Osteoblast (primary cell): ENCODE measurements at regions not wholly inside any gene's neighbourhood (a gene's known extent, or its start where the extent isn't known, plus 50 kb on each side); places are given as distances from the start of the nearest gene placed in this dataset.

Source experiments
- DNase-seq: peaks from one replicate; pipeline ENCODE4 v3.0.0; 2011; ENCODE audit warnings: low spot score, mixed read lengths; ENCODE audit not compliant: insufficient read length; ENCODE audit errors: missing footprints
- H2AFZ ChIP-seq: 2 replicates; pipeline ENCODE4 v1.6.0; 2011; ENCODE audit warnings: mild to moderate bottlenecking, low read length
- H3K27ac ChIP-seq: 2 replicates; pipeline ENCODE4 v1.5.1; 2011; ENCODE audit warnings: mild to moderate bottlenecking, low read depth, low read length, moderate library complexity
- H3K27me3 ChIP-seq: 2 replicates; pipeline ENCODE4 v1.6.0; 2012; ENCODE audit warnings: mild to moderate bottlenecking, control low read depth, inconsistent platforms, low read length, moderate library complexity; ENCODE audit not compliant: insufficient read depth
- H3K36me3 ChIP-seq: 2 replicates; pipeline ENCODE4 v1.5.1; 2011; ENCODE audit warnings: mild to moderate bottlenecking, low read length, control low read depth, moderate library complexity; ENCODE audit not compliant: insufficient read depth
- H3K4me1 ChIP-seq: 2 replicates; pipeline ENCODE4 v1.5.1; 2011; ENCODE audit warnings: mild to moderate bottlenecking, low read length, control low read depth, moderate library complexity; ENCODE audit not compliant: insufficient read depth
- H3K4me2 ChIP-seq: 2 replicates; pipeline ENCODE4 v1.6.0; 2011; ENCODE audit warnings: mild to moderate bottlenecking, low read length; ENCODE audit not compliant: insufficient read depth
- H3K4me3 ChIP-seq: fragments of 200-600 bp; sonication (generic); 3 replicates; pipeline ENCODE4 v1.5.1; 2012; ENCODE audit warnings: mild to moderate bottlenecking, low read length, inconsistent platforms; ENCODE audit not compliant: insufficient read depth
- H3K79me2 ChIP-seq: 2 replicates; pipeline ENCODE4 v1.6.0; 2012; ENCODE audit warnings: mild to moderate bottlenecking, low read length, control low read depth, inconsistent platforms; ENCODE audit not compliant: insufficient read depth
- H3K9me3 ChIP-seq: 2 replicates; pipeline ENCODE4 v1.5.1; 2011; ENCODE audit warnings: low read depth, low read length, control low read depth
- H4K20me1 ChIP-seq: 2 replicates; pipeline ENCODE4 v1.6.0; 2012; ENCODE audit warnings: mild to moderate bottlenecking, low read length, control low read depth; ENCODE audit not compliant: insufficient read depth
- TF ChIP-seq, protein P1 (sequence below): IDR thresholded peaks from 2 replicates; pipeline ENCODE4 v1.5.1; 2011; ENCODE audit warnings: mild to moderate bottlenecking, low read depth, low read length, moderate library complexity; ENCODE audit errors: extremely low read depth

DNA sequence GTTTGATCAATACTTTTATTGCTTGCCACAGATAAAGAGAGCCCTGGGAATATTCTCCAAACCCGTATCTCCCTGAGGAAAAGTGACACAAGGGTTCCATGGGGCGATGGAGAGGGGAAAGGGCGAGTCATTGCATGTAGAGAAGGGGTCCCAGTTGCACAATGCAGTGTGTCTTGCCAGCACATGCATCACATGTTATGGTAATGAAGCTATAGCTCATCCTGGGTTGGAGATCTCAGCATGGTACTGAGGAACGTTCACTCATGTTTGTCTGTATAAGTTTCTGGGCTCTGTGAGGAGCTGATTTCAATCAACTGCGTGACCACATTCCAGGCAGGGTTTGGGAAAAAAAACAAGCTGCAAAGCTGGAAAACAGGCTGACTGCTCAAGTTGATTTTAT, 220.7 kb upstream of the MC4R start:
- Histone ChIP-seq H3K4me2 (no peak overlapping the region), H3K36me3 (no peaks in the 10 kb centered on the region), H3K4me3 (no peak overlapping the region), H3K9me3 (no peaks in the 10 kb centered on the region), H3K79me2 (no peaks in the 10 kb centered on the region), H3K27ac (no peak overlapping the region), H3K4me1 (no peaks in the 10 kb centered on the region), H4K20me1 (no peaks in the 10 kb centered on the region), H2AFZ (no peak overlapping the region), H3K27me3 (no peaks in the 10 kb centered on the region)
- TF ChIP-seq, protein P1, sequence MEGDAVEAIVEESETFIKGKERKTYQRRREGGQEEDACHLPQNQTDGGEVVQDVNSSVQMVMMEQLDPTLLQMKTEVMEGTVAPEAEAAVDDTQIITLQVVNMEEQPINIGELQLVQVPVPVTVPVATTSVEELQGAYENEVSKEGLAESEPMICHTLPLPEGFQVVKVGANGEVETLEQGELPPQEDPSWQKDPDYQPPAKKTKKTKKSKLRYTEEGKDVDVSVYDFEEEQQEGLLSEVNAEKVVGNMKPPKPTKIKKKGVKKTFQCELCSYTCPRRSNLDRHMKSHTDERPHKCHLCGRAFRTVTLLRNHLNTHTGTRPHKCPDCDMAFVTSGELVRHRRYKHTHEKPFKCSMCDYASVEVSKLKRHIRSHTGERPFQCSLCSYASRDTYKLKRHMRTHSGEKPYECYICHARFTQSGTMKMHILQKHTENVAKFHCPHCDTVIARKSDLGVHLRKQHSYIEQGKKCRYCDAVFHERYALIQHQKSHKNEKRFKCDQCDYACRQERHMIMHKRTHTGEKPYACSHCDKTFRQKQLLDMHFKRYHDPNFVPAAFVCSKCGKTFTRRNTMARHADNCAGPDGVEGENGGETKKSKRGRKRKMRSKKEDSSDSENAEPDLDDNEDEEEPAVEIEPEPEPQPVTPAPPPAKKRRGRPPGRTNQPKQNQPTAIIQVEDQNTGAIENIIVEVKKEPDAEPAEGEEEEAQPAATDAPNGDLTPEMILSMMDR: no peak
- DNase-seq: no peak

DNA sequence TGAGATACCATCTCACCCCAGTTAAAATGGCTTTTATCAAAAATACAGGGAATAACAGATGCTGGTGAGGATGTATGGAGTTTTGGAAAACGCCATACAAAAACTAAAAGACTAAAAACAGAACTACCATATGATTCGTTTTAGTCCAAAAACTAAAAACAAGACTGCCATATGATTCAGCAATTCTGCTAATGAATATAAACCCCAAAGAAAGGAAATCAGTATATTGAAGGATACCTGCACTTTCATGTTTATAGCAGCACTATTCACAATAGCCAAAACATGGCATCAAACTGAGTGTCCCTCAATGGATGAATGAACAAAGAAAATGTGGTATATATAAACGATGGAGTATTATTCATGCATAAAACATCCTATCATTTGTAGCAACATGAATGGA, 224.4 kb upstream of the MC4R start:
- H3K4me2 ChIP-seq: no peak overlapping the region
- H2AFZ ChIP-seq: no peak overlapping the region
- no peaks in the 10 kb centered on the region for H3K4me1 ChIP-seq
- H3K36me3 ChIP-seq: no peaks in the 10 kb centered on the region
- no peaks in the 10 kb centered on the region for H3K9me3 ChIP-seq
- DNase-seq: no peak
- no peaks in the 10 kb centered on the region for H3K27me3 ChIP-seq
- H3K79me2 ChIP-seq: no peaks in the 10 kb centered on the region
- no peak overlapping the region for H3K4me3 ChIP-seq
- TF ChIP-seq, protein P1: no peak
- no peaks in the 10 kb centered on the region for H4K20me1 ChIP-seq
- H3K27ac ChIP-seq: no peak overlapping the region

DNA sequence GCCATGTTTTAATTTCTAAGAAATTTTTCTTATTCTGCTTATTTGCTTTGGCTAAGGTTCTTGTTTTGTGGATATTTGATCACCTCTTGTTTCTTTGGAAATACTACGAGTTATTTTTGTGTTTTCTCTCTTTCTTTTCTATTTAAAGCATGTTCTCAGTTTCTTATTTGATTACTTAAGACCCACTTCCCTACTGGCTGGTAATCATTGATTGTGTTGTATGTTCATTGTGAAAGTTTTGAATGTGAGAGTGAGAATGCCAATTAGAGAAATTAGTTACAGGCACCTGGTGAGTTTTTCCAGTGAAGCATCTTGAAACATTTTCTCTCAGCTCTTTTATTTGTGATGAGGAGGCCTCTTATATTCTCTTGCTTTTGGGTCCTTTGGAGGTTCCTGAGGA, 226.7 kb upstream of the MC4R start:
- Histone ChIP-seq H3K36me3 (no peaks in the 10 kb centered on the region), H3K4me3 (no peak overlapping the region), H2AFZ (no peak overlapping the region), H3K79me2 (no peaks in the 10 kb centered on the region), H3K4me1 (no peaks in the 10 kb centered on the region), H4K20me1 (no peaks in the 10 kb centered on the region), H3K27me3 (no peaks in the 10 kb centered on the region), H3K27ac (no peak overlapping the region), H3K4me2 (no peak overlapping the region), H3K9me3 (no peaks in the 10 kb centered on the region)
- no peak for DNase-seq
- TF ChIP-seq, protein P1: no peak

DNA sequence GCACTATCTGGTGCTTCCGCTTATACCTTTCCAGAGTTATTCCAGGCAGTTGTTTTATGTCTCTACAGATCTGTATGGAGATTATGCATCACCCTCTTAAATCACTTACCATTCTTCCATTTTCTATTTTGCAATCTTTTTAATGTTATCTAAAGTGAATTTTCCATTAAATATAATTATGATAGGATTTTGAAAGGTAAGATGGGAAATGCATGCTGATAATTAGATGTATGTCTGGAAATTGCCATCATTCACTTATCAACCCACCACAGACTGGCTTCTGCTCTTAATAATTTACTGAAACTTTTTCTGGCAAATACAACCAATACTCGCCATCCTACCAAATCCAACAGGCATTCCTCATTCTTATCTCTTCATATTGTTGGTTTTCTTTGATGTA, 227.4 kb upstream of the MC4R start:
- H4K20me1 ChIP-seq: no peaks in the 10 kb centered on the region
- H3K4me1 ChIP-seq: no peaks in the 10 kb centered on the region
- no peaks in the 10 kb centered on the region for H3K36me3 ChIP-seq
- no peak for DNase-seq
- no peaks in the 10 kb centered on the region for H3K79me2 ChIP-seq
- H2AFZ ChIP-seq: no peak overlapping the region
- H3K27ac ChIP-seq: no peak overlapping the region
- no peak overlapping the region for H3K4me2 ChIP-seq
- no peaks in the 10 kb centered on the region for H3K9me3 ChIP-seq
- H3K4me3 ChIP-seq: no peak overlapping the region
- TF ChIP-seq, protein P1: no peak
- H3K27me3 ChIP-seq: no peaks in the 10 kb centered on the region
